OCI-LY1 (cell line): ENCODE measurements at regions not wholly inside any gene's neighbourhood (a gene's known extent, or its start where the extent isn't known, plus 50 kb on each side); places are given as distances from the start of the nearest gene placed in this dataset.

ENCODE experiments used
- EZH2 ChIP-seq: fragments of 200-600 bp; sonication (generic), shearing (Covaris generic); IDR thresholded peaks from 2 replicates; pipeline ENCODE4 v1.8.0; 2017; ENCODE audit warnings: borderline replicate concordance, mixed run types, mild to moderate bottlenecking, antibody characterized with exemption, low read length, moderate library complexity, mixed read lengths
- TF ChIP-seq, protein P1 (sequence below): fragments of 200-600 bp; sonication (generic), shearing (Covaris generic); IDR thresholded peaks from 2 replicates; pipeline ENCODE4 v1.5.1; 2017; ENCODE audit warnings: mild to moderate bottlenecking, antibody characterized with exemption, low read length, moderate library complexity, mixed read lengths

DNA sequence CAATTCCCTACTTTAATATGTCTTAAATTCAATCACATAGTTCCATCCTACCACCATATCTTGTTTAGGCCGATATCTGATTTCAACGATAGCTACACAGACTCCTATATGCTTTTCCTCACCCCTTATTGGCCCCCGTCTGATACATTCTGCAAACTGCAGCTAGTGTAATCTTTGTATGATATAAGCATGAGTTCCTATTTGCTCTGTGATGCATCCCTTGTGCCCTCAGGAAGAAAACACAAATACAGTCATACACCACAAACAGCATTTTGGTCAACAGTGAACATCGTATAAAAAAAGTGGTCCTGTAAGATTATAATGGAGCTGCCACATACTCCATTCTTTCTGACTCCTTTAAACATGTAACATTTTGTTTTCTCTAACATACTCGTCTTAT is 837.8 kb upstream of the CDH6 start:
- TF ChIP-seq, protein P1, sequence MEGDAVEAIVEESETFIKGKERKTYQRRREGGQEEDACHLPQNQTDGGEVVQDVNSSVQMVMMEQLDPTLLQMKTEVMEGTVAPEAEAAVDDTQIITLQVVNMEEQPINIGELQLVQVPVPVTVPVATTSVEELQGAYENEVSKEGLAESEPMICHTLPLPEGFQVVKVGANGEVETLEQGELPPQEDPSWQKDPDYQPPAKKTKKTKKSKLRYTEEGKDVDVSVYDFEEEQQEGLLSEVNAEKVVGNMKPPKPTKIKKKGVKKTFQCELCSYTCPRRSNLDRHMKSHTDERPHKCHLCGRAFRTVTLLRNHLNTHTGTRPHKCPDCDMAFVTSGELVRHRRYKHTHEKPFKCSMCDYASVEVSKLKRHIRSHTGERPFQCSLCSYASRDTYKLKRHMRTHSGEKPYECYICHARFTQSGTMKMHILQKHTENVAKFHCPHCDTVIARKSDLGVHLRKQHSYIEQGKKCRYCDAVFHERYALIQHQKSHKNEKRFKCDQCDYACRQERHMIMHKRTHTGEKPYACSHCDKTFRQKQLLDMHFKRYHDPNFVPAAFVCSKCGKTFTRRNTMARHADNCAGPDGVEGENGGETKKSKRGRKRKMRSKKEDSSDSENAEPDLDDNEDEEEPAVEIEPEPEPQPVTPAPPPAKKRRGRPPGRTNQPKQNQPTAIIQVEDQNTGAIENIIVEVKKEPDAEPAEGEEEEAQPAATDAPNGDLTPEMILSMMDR: no peak
- no peak for TF ChIP-seq EZH2
